IMR-90 (cell line): ENCODE measurements at regions not wholly inside any gene's neighbourhood (a gene's known extent, or its start where the extent isn't known, plus 50 kb on each side); places are given as distances from the start of the nearest gene placed in this dataset.

Source experiments
- ATAC-seq: fragments of 200-7000 bp; cut with Tn5 transposase; 2 replicates; pipeline ENCODE4 v1.9.1; 2020; ENCODE audit warnings: low read depth, mild to moderate bottlenecking, moderate library complexity
- BruUV-seq: library from RNA; stranded (reverse); fragments of 400-500 nt; replicated peaks from 2 replicates; lab custom pipeline; 2021; lab: Mats Ljungman, UMichigan
- CTCF ChIA-PET: fragments of 300-600 bp; formaldehyde crosslinking; extraction: SDS; loops from one replicate; lab custom pipeline; 2021; ENCODE audit warnings: antibody characterized with exemption; lab: Yijun Ruan, JAX
- POLR2A ChIA-PET: fragments of 300-600 bp; sonication (Branson Sonifier 250); formaldehyde crosslinking; loops from one replicate; lab custom pipeline; 2022; ENCODE audit warnings: antibody characterized with exemption; ENCODE audit not compliant: unreplicated experiment; lab: Charles Lee
- DNase-seq: peaks from one replicate; pipeline ENCODE4 v3.0.0; 2013
- H2AFZ ChIP-seq: replicated peaks from 2 replicates; pipeline ENCODE3; 2013; ENCODE audit warnings: low read length, mild to moderate bottlenecking; ENCODE audit not compliant: poor library complexity
- H2AK5ac ChIP-seq: 2 replicates; pipeline ENCODE4 v1.6.1; 2013; ENCODE audit warnings: low read depth, low read length, inconsistent platforms
- H2AK9ac ChIP-seq: replicated peaks from 2 replicates; pipeline ENCODE3; 2013; ENCODE audit warnings: mild to moderate bottlenecking, low read depth, low read length, moderate library complexity; ENCODE audit not compliant: poor library complexity
- H2BK120ac ChIP-seq: 2 replicates; pipeline ENCODE4 v1.6.1; 2013; ENCODE audit warnings: low read depth, low read length, inconsistent platforms
- H2BK15ac ChIP-seq: 3 replicates; pipeline ENCODE4 v1.6.1; 2013; ENCODE audit warnings: low read depth, low read length, inconsistent platforms
- H2BK20ac ChIP-seq: 2 replicates; pipeline ENCODE4 v1.6.1; 2013; ENCODE audit warnings: low read depth, mild to moderate bottlenecking, inconsistent platforms, low read length, moderate library complexity
- H2BK5ac ChIP-seq: 2 replicates; pipeline ENCODE4 v1.6.1; 2013; ENCODE audit warnings: mild to moderate bottlenecking, low read depth, low read length, inconsistent platforms; ENCODE audit not compliant: poor library complexity, severe bottlenecking
- H3K14ac ChIP-seq: replicated peaks from 2 replicates; pipeline ENCODE4 v1.6.1; 2013; ENCODE audit warnings: low read depth, low read length, inconsistent platforms
- H3K18ac ChIP-seq: 2 replicates; pipeline ENCODE4 v1.6.1; 2013; ENCODE audit warnings: low read depth, low read length, control low read depth
- H3K23ac ChIP-seq: 2 replicates; pipeline ENCODE4 v1.6.1; 2013; ENCODE audit warnings: low read depth, low read length, inconsistent platforms
- H3K27ac ChIP-seq: 2 replicates; pipeline ENCODE4 v1.5.1; 2013; ENCODE audit warnings: mild to moderate bottlenecking, control low read depth, low read length; ENCODE audit not compliant: insufficient read depth
- H3K27me3 ChIP-seq: 2 replicates; pipeline ENCODE4 v1.6.1; 2013; ENCODE audit warnings: low read length; ENCODE audit not compliant: control insufficient read depth, insufficient read depth
- H3K36me3 ChIP-seq: 2 replicates; pipeline ENCODE4 v1.6.1; 2013; ENCODE audit warnings: low read length, mixed read lengths; ENCODE audit not compliant: control insufficient read depth, insufficient read depth
- H3K4ac ChIP-seq: 2 replicates; pipeline ENCODE4 v1.6.1; 2013; ENCODE audit warnings: low read depth, low read length, inconsistent platforms
- H3K4me1 ChIP-seq: 2 replicates; pipeline ENCODE4 v1.6.1; 2013; ENCODE audit warnings: low read length, mixed read lengths; ENCODE audit not compliant: control insufficient read depth, insufficient read depth
- H3K4me2 ChIP-seq: 2 replicates; pipeline ENCODE4 v1.6.1; 2013; ENCODE audit warnings: low read depth, mild to moderate bottlenecking, control low read depth, low read length, moderate library complexity
- H3K4me3 ChIP-seq: 2 replicates; pipeline ENCODE4 v1.5.1; 2013; ENCODE audit warnings: low read depth, mild to moderate bottlenecking, control low read depth, low read length, moderate library complexity; ENCODE audit not compliant: insufficient read depth
- H3K56ac ChIP-seq: 2 replicates; pipeline ENCODE4 v1.6.1; 2013; ENCODE audit warnings: low read length, inconsistent platforms; ENCODE audit not compliant: insufficient read depth; ENCODE audit errors: extremely low read depth
- H3K79me1 ChIP-seq, 2 experiments: 2 replicates each; pipeline ENCODE4 v1.6.1; 2013; ENCODE audit warnings: low read length in 2 of 2, inconsistent platforms in 1 of 2, low read depth in 1 of 2
- H3K9ac ChIP-seq: 2 replicates; pipeline ENCODE4 v1.6.1; 2013; ENCODE audit warnings: low read depth, low read length, control low read depth
- H3K9me1 ChIP-seq: 2 replicates; pipeline ENCODE4 v1.6.1; 2013; ENCODE audit warnings: low read length, inconsistent platforms; ENCODE audit not compliant: insufficient read depth
- H3K9me3 ChIP-seq: 2 replicates; pipeline ENCODE4 v1.6.1; 2013; ENCODE audit warnings: low read length; ENCODE audit not compliant: control insufficient read depth, insufficient read depth
- H4K20me1 ChIP-seq: 2 replicates; pipeline ENCODE4 v1.6.1; 2013; ENCODE audit warnings: low read length, inconsistent platforms; ENCODE audit not compliant: insufficient read depth
- H4K5ac ChIP-seq: 2 replicates; pipeline ENCODE4 v1.6.1; 2013; ENCODE audit warnings: mild to moderate bottlenecking, low read depth, low read length, control low read depth
- H4K8ac ChIP-seq, 2 experiments: 2 replicates each; pipeline ENCODE4 v1.6.1; 2013; ENCODE audit warnings: low read depth in 2 of 2, low read length in 2 of 2, control low read depth in 1 of 2, inconsistent platforms in 1 of 2
- H4K91ac ChIP-seq: 2 replicates; pipeline ENCODE4 v1.6.1; 2013; ENCODE audit warnings: low read depth, low read length, inconsistent platforms; ENCODE audit not compliant: insufficient read depth
- BHLHE40 ChIP-seq: fragments of 150-350 bp; IDR thresholded peaks from 2 replicates; pipeline ENCODE4 v1.6.1; 2016; ENCODE audit warnings: mild to moderate bottlenecking, low read depth, low read length
- CEBPB ChIP-seq: IDR thresholded peaks from 2 replicates; pipeline ENCODE4 v1.6.1; 2012; ENCODE audit warnings: low read depth, low read length, improper control_type of control experiment
- CHD1 ChIP-seq: IDR thresholded peaks from 2 replicates; pipeline ENCODE4 v1.6.1; 2012; ENCODE audit warnings: low read depth, low read length, improper control_type of control experiment
- POLR2A ChIP-seq: IDR thresholded peaks from 2 replicates; pipeline ENCODE4 v1.6.1; 2012; ENCODE audit warnings: mild to moderate bottlenecking, low read depth, low read length
- RAD21 ChIP-seq: IDR thresholded peaks from 2 replicates; pipeline ENCODE4 v1.6.1; 2012; ENCODE audit warnings: low read length, improper control_type of control experiment
- RFX5 ChIP-seq: IDR thresholded peaks from 2 replicates; pipeline ENCODE4 v1.8.0; 2012; ENCODE audit warnings: low read depth, mild to moderate bottlenecking, low read length, moderate library complexity
- SMC3 ChIP-seq: fragments of 150-350 bp; IDR thresholded peaks from 2 replicates; pipeline ENCODE4 v1.6.1; 2016; ENCODE audit warnings: low read depth, mild to moderate bottlenecking, antibody characterized with exemption, low read length, moderate library complexity
- dilution Hi-C: fragments of 300-500 bp; cut with HindIII; formaldehyde crosslinking; loops from one replicate; pipeline ENCODE4 v1.14.3; 2018; ENCODE audit warnings: low sequenced_read_pairs; ENCODE audit not compliant: unreplicated experiment
- in situ Hi-C: fragments of 300-500 bp; cut with MboI; formaldehyde crosslinking; loops from 3 replicates; pipeline ENCODE4 v1.14.3; 2019; ENCODE audit warnings: low sequenced_read_pairs, inconsistent platforms, mixed read lengths
- intact Hi-C: fragments of 100-400 bp; cut with micrococcal nuclease; formaldehyde crosslinking; loops from 2 replicates; pipeline ENCODE4 v1.10.0; 2022
- TF ChIP-seq, protein P1 (sequence below): conservative IDR thresholded peaks from 2 replicates; pipeline ENCODE4 v1.5.1; 2012; ENCODE audit warnings: mild to moderate bottlenecking, low read depth, low read length, improper control_type of control experiment
- TF ChIP-seq, protein P2 (sequence below): fragments of 150-350 bp; IDR thresholded peaks from 2 replicates; pipeline ENCODE4 v1.6.1; 2016; ENCODE audit warnings: low read depth, mild to moderate bottlenecking, low read length, moderate library complexity, borderline replicate concordance
- TF ChIP-seq, protein P3 (sequence below): fragments of 150-350 bp; IDR thresholded peaks from 2 replicates; pipeline ENCODE4 v1.6.1; 2017; ENCODE audit warnings: mild to moderate bottlenecking, antibody characterized with exemption, low read length, low read depth

DNA sequence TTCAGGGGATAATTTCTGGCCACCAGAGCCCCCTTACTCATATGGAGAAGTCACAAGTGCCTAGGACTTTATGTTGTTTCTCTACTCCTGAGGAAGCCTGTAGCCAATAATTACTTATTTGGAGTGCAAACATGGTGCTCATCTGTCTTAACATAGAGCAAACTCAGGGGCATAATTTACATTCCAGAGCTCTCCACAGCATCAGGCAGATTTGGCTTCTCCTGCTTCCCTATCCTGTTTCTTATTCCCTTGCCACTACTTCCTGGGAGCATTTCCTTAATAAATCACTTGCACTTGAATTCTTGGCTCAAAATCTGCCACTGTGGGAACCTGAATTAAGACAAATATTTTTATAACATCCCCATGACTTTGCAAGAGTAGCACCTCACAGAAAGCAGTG is 960.9 kb downstream of the SOCS6 start:
- H3K9ac ChIP-seq: no peak overlapping the region
- no peak overlapping the region for H3K14ac ChIP-seq
- no peak overlapping the region for H3K4me2 ChIP-seq
- no peaks in the 10 kb centered on the region for H3K27me3 ChIP-seq
- dilution Hi-C loops: no loop called here
- ATAC-seq (no peak), DNase-seq (no peak)
- no peak overlapping the region for H4K5ac ChIP-seq
- H2AK5ac ChIP-seq: no peak overlapping the region
- no peaks in the 10 kb centered on the region for H3K36me3 ChIP-seq
- no peaks in the 10 kb centered on the region for H4K20me1 ChIP-seq
- no peak overlapping the region for H2BK20ac ChIP-seq
- no peak overlapping the region for H4K91ac ChIP-seq
- H2BK5ac ChIP-seq: no peak overlapping the region
- peaks cover 10% of the 10 kb centered on the region for H3K9me3 ChIP-seq
- H2AK9ac ChIP-seq: no peak overlapping the region
- ChIA-PET POLR2A (no interaction called here), CTCF (no interaction called here)
- H3K18ac ChIP-seq: no peak overlapping the region
- TF ChIP-seq, protein P1, sequence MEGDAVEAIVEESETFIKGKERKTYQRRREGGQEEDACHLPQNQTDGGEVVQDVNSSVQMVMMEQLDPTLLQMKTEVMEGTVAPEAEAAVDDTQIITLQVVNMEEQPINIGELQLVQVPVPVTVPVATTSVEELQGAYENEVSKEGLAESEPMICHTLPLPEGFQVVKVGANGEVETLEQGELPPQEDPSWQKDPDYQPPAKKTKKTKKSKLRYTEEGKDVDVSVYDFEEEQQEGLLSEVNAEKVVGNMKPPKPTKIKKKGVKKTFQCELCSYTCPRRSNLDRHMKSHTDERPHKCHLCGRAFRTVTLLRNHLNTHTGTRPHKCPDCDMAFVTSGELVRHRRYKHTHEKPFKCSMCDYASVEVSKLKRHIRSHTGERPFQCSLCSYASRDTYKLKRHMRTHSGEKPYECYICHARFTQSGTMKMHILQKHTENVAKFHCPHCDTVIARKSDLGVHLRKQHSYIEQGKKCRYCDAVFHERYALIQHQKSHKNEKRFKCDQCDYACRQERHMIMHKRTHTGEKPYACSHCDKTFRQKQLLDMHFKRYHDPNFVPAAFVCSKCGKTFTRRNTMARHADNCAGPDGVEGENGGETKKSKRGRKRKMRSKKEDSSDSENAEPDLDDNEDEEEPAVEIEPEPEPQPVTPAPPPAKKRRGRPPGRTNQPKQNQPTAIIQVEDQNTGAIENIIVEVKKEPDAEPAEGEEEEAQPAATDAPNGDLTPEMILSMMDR: no peak
- TF ChIP-seq POLR2A (no peak), CHD1 (no peak), SMC3 (no peak), CEBPB (no peak), BHLHE40 (no peak), RFX5 (no peak), RAD21 (no peak)
- TF ChIP-seq, protein P2, sequence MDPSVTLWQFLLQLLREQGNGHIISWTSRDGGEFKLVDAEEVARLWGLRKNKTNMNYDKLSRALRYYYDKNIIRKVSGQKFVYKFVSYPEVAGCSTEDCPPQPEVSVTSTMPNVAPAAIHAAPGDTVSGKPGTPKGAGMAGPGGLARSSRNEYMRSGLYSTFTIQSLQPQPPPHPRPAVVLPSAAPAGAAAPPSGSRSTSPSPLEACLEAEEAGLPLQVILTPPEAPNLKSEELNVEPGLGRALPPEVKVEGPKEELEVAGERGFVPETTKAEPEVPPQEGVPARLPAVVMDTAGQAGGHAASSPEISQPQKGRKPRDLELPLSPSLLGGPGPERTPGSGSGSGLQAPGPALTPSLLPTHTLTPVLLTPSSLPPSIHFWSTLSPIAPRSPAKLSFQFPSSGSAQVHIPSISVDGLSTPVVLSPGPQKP: no peak
- TF ChIP-seq, protein P3, sequence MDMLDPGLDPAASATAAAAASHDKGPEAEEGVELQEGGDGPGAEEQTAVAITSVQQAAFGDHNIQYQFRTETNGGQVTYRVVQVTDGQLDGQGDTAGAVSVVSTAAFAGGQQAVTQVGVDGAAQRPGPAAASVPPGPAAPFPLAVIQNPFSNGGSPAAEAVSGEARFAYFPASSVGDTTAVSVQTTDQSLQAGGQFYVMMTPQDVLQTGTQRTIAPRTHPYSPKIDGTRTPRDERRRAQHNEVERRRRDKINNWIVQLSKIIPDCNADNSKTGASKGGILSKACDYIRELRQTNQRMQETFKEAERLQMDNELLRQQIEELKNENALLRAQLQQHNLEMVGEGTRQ: no peak
- no TSS peak for BruUV-seq
- H3K9me1 ChIP-seq: no peaks in the 10 kb centered on the region
- H2AFZ ChIP-seq: no peak overlapping the region
- in situ Hi-C loops: no loop called here
- no peak overlapping the region for H3K23ac ChIP-seq
- no peaks in the 10 kb centered on the region for H3K4me1 ChIP-seq
- H2BK15ac ChIP-seq: no peak overlapping the region
- H4K8ac ChIP-seq: no peak overlapping the region
- H3K79me1 ChIP-seq: no peaks in the 10 kb centered on the region
- intact Hi-C loops: no loop called here
- no peak overlapping the region for H3K4ac ChIP-seq
- no peak overlapping the region for H3K27ac ChIP-seq
- H3K56ac ChIP-seq: no peak overlapping the region
- H2BK120ac ChIP-seq: no peak overlapping the region
- no peak overlapping the region for H3K4me3 ChIP-seq
